Spleen (tissue), 11 donors: ENCODE measurements at regions not wholly inside any gene's neighbourhood (a gene's known extent, or its start where the extent isn't known, plus 50 kb on each side); places are given as distances from the start of the nearest gene placed in this dataset.

Experiments
- DNase-seq: peaks from one replicate; pipeline ENCODE4 v3.0.0-alpha.2; 2020
- H3K27ac ChIP-seq, 8 donors: fragments of 200-600 bp; sonication (generic) in 7 of 8; 1 replicate in 4 of 8; 2 replicates in 4 of 8; pipeline versions ENCODE4 v1.5.0 to v1.8.0; 2016 to 2021; ENCODE audit warnings: inconsistent platforms in 4 of 8, mild to moderate bottlenecking in 4 of 8, moderate library complexity in 1 of 8
- H3K27me3 ChIP-seq, 7 donors: fragments of 200-600 bp; sonication (generic) in 6 of 7; replicated peaks in 1 of 7; 1 replicate in 4 of 7; 2 replicates in 3 of 7; pipeline versions ENCODE4 v1.5.0 to v1.8.0; 2016 to 2021; ENCODE audit warnings: inconsistent platforms in 3 of 7, mild to moderate bottlenecking in 1 of 7
- H3K36me3 ChIP-seq, 6 donors: fragments of 200-600 bp; sonication (generic) in 5 of 6; 1 replicate in 4 of 6; 2 replicates in 2 of 6; pipeline versions ENCODE4 v1.5.0 to v1.8.0; 2016 to 2021; ENCODE audit warnings: inconsistent platforms in 2 of 6
- H3K4me1 ChIP-seq, 6 donors: fragments of 200-600 bp; sonication (generic) in 5 of 6; 1 replicate in 3 of 6; 2 replicates in 3 of 6; pipeline versions ENCODE4 v1.5.0 to v1.8.0; 2016 to 2021; ENCODE audit warnings: inconsistent platforms in 3 of 6
- H3K4me3 ChIP-seq, 8 donors: fragments of 200-600 bp; sonication (generic) in 7 of 8; 1 replicate in 4 of 8; 2 replicates in 4 of 8; pipeline versions ENCODE4 v1.5.0 to v1.8.0; 2016 to 2021; ENCODE audit warnings: inconsistent platforms in 4 of 8, mild to moderate bottlenecking in 4 of 8, moderate library complexity in 2 of 8
- H3K9me3 ChIP-seq, 8 donors: fragments of 200-600 bp; sonication (generic) in 7 of 8; 1 replicate in 4 of 8; 2 replicates in 4 of 8; pipeline versions ENCODE4 v1.5.0 to v1.8.0; 2016 to 2021; ENCODE audit warnings: inconsistent platforms in 4 of 8
- POLR2A ChIP-seq, 3 donors: fragments of 450-650 bp; IDR thresholded peaks; one replicate each; pipeline ENCODE4 v1.5.1; 2017; ENCODE audit warnings: antibody characterized with exemption in 3 of 3, mild to moderate bottlenecking in 1 of 3
- POLR2AphosphoS5 ChIP-seq, 3 donors: sonication (generic); formaldehyde crosslinking; IDR thresholded peaks; one replicate each; pipeline ENCODE4 v1.5.1; 2017; ENCODE audit warnings: antibody characterized with exemption in 3 of 3
- WGBS, 5 donors: extraction: QIAGEN DNeasy Blood & Tissue Kit in 3 of 5; methylation state at CpG; one replicate each; pipeline versions ENCODE4 v1.1.5 to v1.1.7; 2013 to 2018; 5-methylcytosine and 5-hydroxymethylcytosine counted together
- intact Hi-C: fragments of 100-400 bp; cut with DNase I; formaldehyde crosslinking; loops from one replicate; pipeline ENCODE4 v1.15.0; 2023; ENCODE audit warnings: low total_unique reads
- TF ChIP-seq, protein P1 (sequence below), 11 experiments: fragments of 200-600 bp in 7 of 11; fragments of 450-650 bp in 4 of 11; sonication (generic) in 4 of 11; IDR thresholded peaks in 8 of 11; conservative IDR thresholded peaks in 3 of 11; 1 replicate in 7 of 11; 2 replicates in 4 of 11; pipeline versions ENCODE4 v1.4.0 to v1.8.0; 2016 to 2021; ENCODE audit warnings: antibody characterized with exemption in 11 of 11, inconsistent platforms in 4 of 11, mild to moderate bottlenecking in 1 of 11
- donor health status: healthy with polysubstance abuse.
- donor health status: DM: no; HTN: no; CAD: no; lungs with moderate emphysema.
- donor health status: DM: no; HTN: no; CAD: no.
- donor health status: Bipolar disorder and iron deficiency.
- donor health status: healthy.
- donor health status: DM: no; HTN: no; CAD: no.
- donor health status: DM: yes; HTN: yes; CAD: no.

DNA sequence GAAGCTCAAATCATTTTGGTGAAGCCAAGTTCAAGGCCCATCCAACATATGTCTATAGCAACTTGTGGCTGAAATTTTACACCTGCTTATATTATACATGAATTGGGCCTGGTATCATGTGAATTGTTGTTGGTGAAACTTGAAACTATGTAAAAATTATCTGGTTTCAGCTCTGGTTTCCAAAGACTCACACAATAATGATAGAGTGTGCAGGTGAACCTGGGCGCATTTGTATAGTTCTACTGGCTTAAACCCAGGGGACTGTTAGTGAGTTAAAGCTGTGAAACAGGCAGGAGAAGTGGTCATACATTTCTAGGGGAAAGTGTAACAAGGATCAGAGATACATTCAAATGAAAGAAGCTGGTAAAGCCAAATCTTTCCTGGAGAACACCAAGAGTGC, 627.3 kb downstream of the METTL15 start:
- WGBS, 5 donors: 85 to 94% (median 90%) methylated on average over 1 of the region's 1 CpG

DNA sequence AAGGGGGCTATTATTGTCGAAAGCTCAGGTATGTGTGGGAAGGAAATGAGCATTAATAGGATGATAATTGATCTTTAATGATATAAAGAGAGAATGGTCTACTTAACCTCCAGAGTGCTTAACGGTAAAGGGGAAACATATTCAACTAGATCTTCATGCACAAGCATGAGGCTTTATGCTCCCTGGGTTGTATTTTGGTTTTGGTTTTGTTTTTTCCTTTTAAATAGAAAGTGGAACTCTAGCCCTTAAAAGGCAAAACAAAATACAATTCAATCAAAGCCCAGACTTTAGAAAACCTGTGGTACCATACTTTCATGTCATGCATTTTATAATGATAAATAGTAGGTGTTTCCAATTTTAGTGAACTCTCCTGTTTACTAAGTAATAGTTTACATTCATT, 622.7 kb downstream of the METTL15 start:
- TF ChIP-seq POLR2AphosphoS5 (IDR thresholded peaks at IDR 0.05) (no peak), POLR2A (IDR thresholded peaks at IDR 0.05) (no peak)
- TF ChIP-seq, protein P1, sequence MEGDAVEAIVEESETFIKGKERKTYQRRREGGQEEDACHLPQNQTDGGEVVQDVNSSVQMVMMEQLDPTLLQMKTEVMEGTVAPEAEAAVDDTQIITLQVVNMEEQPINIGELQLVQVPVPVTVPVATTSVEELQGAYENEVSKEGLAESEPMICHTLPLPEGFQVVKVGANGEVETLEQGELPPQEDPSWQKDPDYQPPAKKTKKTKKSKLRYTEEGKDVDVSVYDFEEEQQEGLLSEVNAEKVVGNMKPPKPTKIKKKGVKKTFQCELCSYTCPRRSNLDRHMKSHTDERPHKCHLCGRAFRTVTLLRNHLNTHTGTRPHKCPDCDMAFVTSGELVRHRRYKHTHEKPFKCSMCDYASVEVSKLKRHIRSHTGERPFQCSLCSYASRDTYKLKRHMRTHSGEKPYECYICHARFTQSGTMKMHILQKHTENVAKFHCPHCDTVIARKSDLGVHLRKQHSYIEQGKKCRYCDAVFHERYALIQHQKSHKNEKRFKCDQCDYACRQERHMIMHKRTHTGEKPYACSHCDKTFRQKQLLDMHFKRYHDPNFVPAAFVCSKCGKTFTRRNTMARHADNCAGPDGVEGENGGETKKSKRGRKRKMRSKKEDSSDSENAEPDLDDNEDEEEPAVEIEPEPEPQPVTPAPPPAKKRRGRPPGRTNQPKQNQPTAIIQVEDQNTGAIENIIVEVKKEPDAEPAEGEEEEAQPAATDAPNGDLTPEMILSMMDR (IDR thresholded peaks at IDR 0.05 in 8 of 11, conservative IDR thresholded peaks at IDR 0.05 in 3 of 11): no peak
- Histone ChIP-seq H3K27me3 (no peaks in the 10 kb centered on the region), H3K27ac (no peak overlapping the region), H3K36me3 (no peaks in the 10 kb centered on the region), H3K4me3 (no peak overlapping the region), H3K9me3 (peaks cover 0 to 6% (median 0%) of the 10 kb centered on the region in 8 donors), H3K4me1 (no peaks in the 10 kb centered on the region)
- intact Hi-C loops: no loop called here
- DNase-seq: no peak
- 61 to 71% (median 65%) methylated on average over 2 of the region's 2 CpGs for WGBS, 5 donors

More for the DNA sequence above, 627.3 kb downstream of the METTL15 start:
- no peak overlapping the region for H3K4me3 ChIP-seq
- intact Hi-C loops: no loop called here
- H3K27me3 ChIP-seq: no peaks in the 10 kb centered on the region
- H3K4me1 ChIP-seq: no peaks in the 10 kb centered on the region
- no peaks in the 10 kb centered on the region for H3K36me3 ChIP-seq
- DNase-seq: no peak
- TF ChIP-seq POLR2AphosphoS5 (IDR thresholded peaks at IDR 0.05) (no peak), POLR2A (IDR thresholded peaks at IDR 0.05) (no peak)
- TF ChIP-seq, protein P1 (IDR thresholded peaks at IDR 0.05 in 8 of 11, conservative IDR thresholded peaks at IDR 0.05 in 3 of 11): no peak
- no peak overlapping the region for H3K27ac ChIP-seq
- peaks cover 0 to 5% (median 0%) of the 10 kb centered on the region in 8 donors for H3K9me3 ChIP-seq

DNA sequence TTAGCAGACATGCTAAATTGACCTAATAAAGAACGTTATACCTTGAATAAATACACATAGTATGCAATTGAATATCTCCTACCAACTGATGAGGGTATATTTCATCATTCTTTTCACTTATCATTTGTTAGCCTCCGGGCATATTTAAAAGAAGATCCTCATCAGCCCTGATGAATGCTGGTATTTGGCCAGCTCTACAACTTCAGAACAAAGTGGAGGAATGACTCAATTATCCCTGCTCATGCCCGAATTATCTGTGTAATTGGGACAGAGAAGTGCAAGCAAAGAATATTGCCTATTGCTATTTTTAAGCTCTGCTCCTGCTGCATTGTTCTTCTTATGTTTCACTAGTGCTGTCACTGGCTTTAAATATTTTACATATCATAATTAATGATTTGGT, 622.1 kb downstream of the METTL15 start:
- Histone ChIP-seq H3K4me1 (no peaks in the 10 kb centered on the region), H3K4me3 (no peak overlapping the region), H3K27ac (no peak overlapping the region), H3K36me3 (no peaks in the 10 kb centered on the region), H3K9me3 (peaks cover 0 to 6% (median 0%) of the 10 kb centered on the region in 8 donors), H3K27me3 (no peaks in the 10 kb centered on the region)
- TF ChIP-seq POLR2A (IDR thresholded peaks at IDR 0.05) (no peak), POLR2AphosphoS5 (IDR thresholded peaks at IDR 0.05) (no peak)
- TF ChIP-seq, protein P1 (IDR thresholded peaks at IDR 0.05 in 8 of 11, conservative IDR thresholded peaks at IDR 0.05 in 3 of 11): no peak
- DNase-seq: no peak
- WGBS, 5 donors: 62 to 74% (median 64%) methylated on average over 3 of the region's 3 CpGs
- intact Hi-C loops: no loop called here

DNA sequence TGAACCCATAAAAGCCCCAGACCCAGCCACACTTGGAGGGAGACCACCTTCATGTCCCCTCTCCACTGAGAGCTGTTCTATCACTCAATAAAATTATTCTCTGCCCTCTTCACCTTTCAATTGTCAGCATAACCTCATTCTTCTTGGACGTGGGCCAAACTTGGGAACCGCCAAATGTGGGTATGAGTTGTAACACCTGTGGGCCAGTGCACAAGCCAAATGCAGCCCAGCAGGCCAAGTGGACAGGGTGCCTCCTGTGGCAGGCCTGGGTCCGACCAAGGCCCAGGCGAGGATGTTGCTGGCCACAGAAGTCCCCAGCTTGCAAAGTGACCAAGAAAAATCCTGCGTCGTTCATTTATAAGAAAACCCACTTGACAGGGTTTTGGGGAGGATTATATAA, 621.2 kb downstream of the METTL15 start:
- H3K9me3 ChIP-seq: peaks cover 0 to 6% (median 0%) of the 10 kb centered on the region in 8 donors
- 86 to 95% (median 88%) methylated on average over 6 of the region's 6 CpGs for WGBS, 5 donors
- no peak overlapping the region for H3K27ac ChIP-seq
- no peaks in the 10 kb centered on the region for H3K27me3 ChIP-seq
- H3K4me3 ChIP-seq: no peak overlapping the region
- TF ChIP-seq POLR2A (IDR thresholded peaks at IDR 0.05): no peak
- TF ChIP-seq POLR2AphosphoS5 (IDR thresholded peaks at IDR 0.05): no peak
- TF ChIP-seq, protein P1 (IDR thresholded peaks at IDR 0.05 in 8 of 11, conservative IDR thresholded peaks at IDR 0.05 in 3 of 11): no peak
- no peaks in the 10 kb centered on the region for H3K36me3 ChIP-seq
- intact Hi-C loops: no loop called here
- H3K4me1 ChIP-seq: no peaks in the 10 kb centered on the region
- DNase-seq: no peak
